Kidney epithelial cell (primary cell): ENCODE measurements at regions not wholly inside any gene's neighbourhood (a gene's known extent, or its start where the extent isn't known, plus 50 kb on each side); places are given as distances from the start of the nearest gene placed in this dataset.

Experiments
- DNase-seq: peaks from one replicate; pipeline ENCODE4 v3.0.0-alpha.2; 2010; ENCODE audit warnings: low read depth
- H3K27me3 ChIP-seq: 2 replicates; pipeline ENCODE4 v1.6.0; 2011; ENCODE audit warnings: low read length; ENCODE audit not compliant: control insufficient read depth, insufficient read depth
- H3K36me3 ChIP-seq: 2 replicates; pipeline ENCODE4 v1.5.1; 2011; ENCODE audit warnings: low read length; ENCODE audit not compliant: control insufficient read depth, insufficient read depth
- H3K4me3 ChIP-seq: 2 replicates; pipeline ENCODE4 v1.5.1; 2011; ENCODE audit warnings: low read depth, mild to moderate bottlenecking, control low read depth, low read length
- TF ChIP-seq, protein P1 (sequence below): IDR thresholded peaks from 2 replicates; pipeline ENCODE4 v1.5.1; 2011; ENCODE audit warnings: mild to moderate bottlenecking, moderate library complexity, low read length, control low read depth, inconsistent platforms; ENCODE audit not compliant: insufficient read depth, poor library complexity, severe bottlenecking

DNA sequence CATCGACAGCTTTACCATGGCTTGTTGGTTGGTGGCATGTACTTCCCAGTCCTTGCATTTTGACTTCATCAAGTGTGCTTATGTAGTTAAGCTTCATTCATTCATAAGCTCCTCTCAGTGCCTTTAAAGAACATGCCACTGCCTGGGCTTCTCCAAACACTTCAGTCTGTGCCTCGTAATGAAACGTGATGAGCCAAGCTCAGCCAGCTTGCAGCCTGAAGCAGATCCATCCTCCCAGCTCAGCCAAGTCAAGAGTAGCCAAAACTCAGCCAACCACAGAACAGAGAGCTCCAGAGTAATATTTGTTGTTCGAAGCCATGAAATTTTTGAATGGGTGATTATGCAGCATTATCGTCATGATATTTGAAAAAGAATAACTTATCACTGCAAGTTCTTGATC is 989.7 kb downstream of the EFNB2 start:
- no peak for DNase-seq
- no peaks in the 10 kb centered on the region for H3K36me3 ChIP-seq
- TF ChIP-seq, protein P1, sequence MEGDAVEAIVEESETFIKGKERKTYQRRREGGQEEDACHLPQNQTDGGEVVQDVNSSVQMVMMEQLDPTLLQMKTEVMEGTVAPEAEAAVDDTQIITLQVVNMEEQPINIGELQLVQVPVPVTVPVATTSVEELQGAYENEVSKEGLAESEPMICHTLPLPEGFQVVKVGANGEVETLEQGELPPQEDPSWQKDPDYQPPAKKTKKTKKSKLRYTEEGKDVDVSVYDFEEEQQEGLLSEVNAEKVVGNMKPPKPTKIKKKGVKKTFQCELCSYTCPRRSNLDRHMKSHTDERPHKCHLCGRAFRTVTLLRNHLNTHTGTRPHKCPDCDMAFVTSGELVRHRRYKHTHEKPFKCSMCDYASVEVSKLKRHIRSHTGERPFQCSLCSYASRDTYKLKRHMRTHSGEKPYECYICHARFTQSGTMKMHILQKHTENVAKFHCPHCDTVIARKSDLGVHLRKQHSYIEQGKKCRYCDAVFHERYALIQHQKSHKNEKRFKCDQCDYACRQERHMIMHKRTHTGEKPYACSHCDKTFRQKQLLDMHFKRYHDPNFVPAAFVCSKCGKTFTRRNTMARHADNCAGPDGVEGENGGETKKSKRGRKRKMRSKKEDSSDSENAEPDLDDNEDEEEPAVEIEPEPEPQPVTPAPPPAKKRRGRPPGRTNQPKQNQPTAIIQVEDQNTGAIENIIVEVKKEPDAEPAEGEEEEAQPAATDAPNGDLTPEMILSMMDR, result no peak
- H3K27me3 ChIP-seq, result no peaks in the 10 kb centered on the region
- H3K4me3 ChIP-seq, result no peak overlapping the region

DNA sequence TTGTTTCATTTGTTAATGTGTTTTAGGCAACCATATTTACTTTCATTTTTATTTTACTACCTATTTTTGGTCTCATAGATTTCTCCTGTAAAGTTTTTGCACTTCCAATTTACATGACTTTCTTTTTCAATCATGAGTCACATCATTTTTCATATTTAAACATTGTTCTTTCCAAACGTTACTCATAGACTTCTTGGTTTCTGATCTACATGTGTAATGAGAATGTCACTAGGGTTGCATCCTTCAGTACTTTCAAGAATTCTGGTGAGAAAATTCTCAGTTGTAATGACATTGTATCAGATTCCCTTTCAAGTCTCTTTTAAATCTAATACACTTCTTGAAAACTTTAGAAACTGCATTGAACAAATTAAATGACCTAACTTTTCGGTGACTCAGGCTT is 991.7 kb downstream of the EFNB2 start:
- no peak for DNase-seq

DNA sequence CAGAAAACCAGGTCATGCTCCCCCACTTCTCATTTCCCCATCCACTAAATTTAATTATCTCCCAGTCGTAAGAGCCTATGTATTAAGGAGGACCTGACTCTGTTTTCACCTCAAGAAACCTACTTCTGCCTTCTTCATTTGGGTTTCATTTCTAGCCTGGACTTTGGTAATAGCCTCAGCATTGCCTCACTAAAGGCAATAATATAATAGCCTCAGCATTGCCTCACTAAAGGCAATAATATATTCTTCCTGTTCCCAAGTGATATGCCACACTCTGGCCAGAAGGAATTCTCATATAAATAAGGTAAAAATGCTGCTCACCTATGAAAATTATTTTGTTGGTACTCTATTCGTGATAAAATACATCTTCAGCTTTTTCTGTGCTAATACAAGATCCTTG is 993.9 kb downstream of the EFNB2 start:
- Histone ChIP-seq H3K36me3 (no peaks in the 10 kb centered on the region), H3K27me3 (no peaks in the 10 kb centered on the region), H3K4me3 (no peak overlapping the region)
- no peak for DNase-seq
- TF ChIP-seq, protein P1, result no peak

More for the DNA sequence above, 991.7 kb downstream of the EFNB2 start:
- Histone ChIP-seq H3K4me3 (no peak overlapping the region), H3K27me3 (no peaks in the 10 kb centered on the region), H3K36me3 (no peaks in the 10 kb centered on the region)
- TF ChIP-seq, protein P1, result no peak

DNA sequence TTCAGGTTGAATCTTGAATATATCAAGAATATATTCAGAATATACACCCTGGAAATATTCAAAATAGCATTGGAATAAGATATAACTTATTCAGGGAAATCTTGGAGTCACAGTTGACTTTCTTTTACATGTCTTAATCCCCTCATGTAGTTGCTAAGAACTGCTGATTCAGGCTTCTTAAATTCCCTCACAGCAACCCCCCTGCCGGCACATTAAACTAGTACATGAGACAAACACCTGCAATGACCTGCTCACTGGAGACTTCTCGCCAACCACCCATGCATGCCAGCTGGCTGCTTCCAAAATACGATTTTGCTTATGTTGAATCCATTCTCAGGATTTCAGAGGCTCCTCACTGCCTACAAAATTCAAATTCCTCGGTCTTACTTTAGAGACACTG is 997.1 kb downstream of the EFNB2 start:
- no peak overlapping the region for H3K4me3 ChIP-seq
- DNase-seq, result no peak
- H3K36me3 ChIP-seq, result no peaks in the 10 kb centered on the region
- TF ChIP-seq, protein P1, result no peak
- H3K27me3 ChIP-seq, result no peaks in the 10 kb centered on the region

DNA sequence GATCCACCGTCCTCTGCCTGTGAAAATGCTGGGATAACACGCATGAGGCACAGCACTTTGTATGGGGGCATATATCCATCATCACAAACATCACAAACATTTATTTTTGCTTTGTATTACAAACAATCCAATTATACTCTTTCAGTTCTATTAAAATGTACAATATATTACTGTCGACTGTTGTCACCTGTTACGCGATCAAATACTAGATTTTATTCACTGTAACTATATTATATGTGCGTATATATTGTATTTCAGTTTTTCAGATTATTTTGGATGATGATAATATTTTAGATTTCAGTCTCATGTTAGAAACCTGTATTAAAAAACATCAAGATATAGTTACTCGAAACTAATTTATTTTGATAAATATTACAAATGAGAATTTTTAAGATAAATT is 998.3 kb downstream of the EFNB2 start:
- Histone ChIP-seq H3K4me3 (no peak overlapping the region), H3K27me3 (no peaks in the 10 kb centered on the region), H3K36me3 (no peaks in the 10 kb centered on the region)
- DNase-seq, result no peak
- TF ChIP-seq, protein P1, result no peak

DNA sequence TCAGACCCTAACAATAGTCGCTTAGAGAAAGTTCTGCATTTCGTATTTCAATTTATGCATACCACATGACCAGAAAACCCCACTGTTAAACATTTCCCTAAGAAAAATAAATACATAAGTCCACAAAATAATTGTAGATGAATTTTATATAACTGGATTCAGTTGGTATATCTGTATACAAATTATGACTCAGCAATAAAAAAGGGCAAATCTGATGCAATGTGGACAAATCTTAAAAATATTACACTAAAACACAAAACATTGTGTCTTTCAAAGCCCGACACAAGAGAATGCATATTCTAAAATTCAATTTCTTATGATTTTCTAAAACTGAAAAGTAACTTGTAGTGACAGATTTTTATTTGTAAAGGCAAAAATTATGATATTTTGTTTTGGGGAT is 1005.0 kb downstream of the EFNB2 start:
- TF ChIP-seq, protein P1, result no peak
- Histone ChIP-seq H3K27me3 (no peaks in the 10 kb centered on the region), H3K36me3 (no peaks in the 10 kb centered on the region), H3K4me3 (no peak overlapping the region)
- DNase-seq, result no peak
